Gastroesophageal sphincter (tissue), 4 donors: ENCODE measurements at regions not wholly inside any gene's neighbourhood (a gene's known extent, or its start where the extent isn't known, plus 50 kb on each side); places are given as distances from the start of the nearest gene placed in this dataset.
"Not testable (repeated sequence)": the region's sequence is repeated elsewhere in the genome, so short reads cannot be mapped to it uniquely, and the experiment has no call there.

ENCODE experiments used
- ATAC-seq: fragments of 150-250 bp; one replicate; pipeline ENCODE4 v1.9.1; 2016; ENCODE audit warnings: mild to moderate bottlenecking, moderate library complexity
- H3K27ac ChIP-seq, 4 donors: fragments of 200-600 bp; sonication (generic) in 3 of 4; 1 replicate in 3 of 4; 2 replicates in 1 of 4; pipeline ENCODE4 v1.5.1; 2016 to 2019
- H3K27me3 ChIP-seq: fragments of 200-600 bp; sonication (generic); one replicate; pipeline ENCODE4 v1.5.1; 2019
- H3K36me3 ChIP-seq, 2 donors: fragments of 200-600 bp; sonication (generic); one replicate each; pipeline ENCODE4 v1.5.1; 2019; ENCODE audit warnings: control low read depth in 1 of 2
- H3K4me1 ChIP-seq, 3 donors: fragments of 200-600 bp; sonication (generic); 1 replicate in 2 of 3; 2 replicates in 1 of 3; pipeline ENCODE4 v1.5.1; 2016 to 2019; ENCODE audit warnings: control low read depth in 2 of 3
- H3K4me3 ChIP-seq, 2 donors: fragments of 200-600 bp; sonication (generic); one replicate each; pipeline ENCODE4 v1.5.1; 2019; ENCODE audit warnings: mild to moderate bottlenecking in 1 of 2, moderate library complexity in 1 of 2
- H3K9me3 ChIP-seq, 3 donors: fragments of 200-600 bp; sonication (generic); one replicate each; pipeline ENCODE4 v1.5.1; 2017 to 2019; ENCODE audit warnings: control low read depth in 2 of 3
- EP300 ChIP-seq: sonication (generic); formaldehyde crosslinking; IDR thresholded peaks from one replicate; pipeline ENCODE4 v1.6.1; 2017; ENCODE audit warnings: antibody characterized with exemption, mild to moderate bottlenecking
- POLR2A ChIP-seq, 2 donors: fragments of 450-650 bp; IDR thresholded peaks; one replicate each; pipeline ENCODE4 v1.6.1; 2017; ENCODE audit warnings: antibody characterized with exemption in 2 of 2, mild to moderate bottlenecking in 2 of 2, moderate library complexity in 1 of 2
- POLR2AphosphoS5 ChIP-seq: sonication (generic); formaldehyde crosslinking; IDR thresholded peaks from one replicate; pipeline ENCODE4 v1.6.1; 2017; ENCODE audit warnings: antibody characterized with exemption
- WGBS, 2 donors: methylation state at CpG; one replicate each; pipeline ENCODE4 v1.1.5; 2018; ENCODE audit warnings: low coverage in 1 of 2; 5-methylcytosine and 5-hydroxymethylcytosine counted together
- TF ChIP-seq, protein P1 (sequence below), 4 experiments: fragments of 200-600 bp in 2 of 4; fragments of 450-650 bp in 2 of 4; sonication (generic) in 1 of 4; IDR thresholded peaks; one replicate each; pipeline ENCODE4 v1.5.1; 2017 to 2019; ENCODE audit warnings: antibody characterized with exemption in 4 of 4, mild to moderate bottlenecking in 2 of 4, moderate library complexity in 2 of 4

DNA sequence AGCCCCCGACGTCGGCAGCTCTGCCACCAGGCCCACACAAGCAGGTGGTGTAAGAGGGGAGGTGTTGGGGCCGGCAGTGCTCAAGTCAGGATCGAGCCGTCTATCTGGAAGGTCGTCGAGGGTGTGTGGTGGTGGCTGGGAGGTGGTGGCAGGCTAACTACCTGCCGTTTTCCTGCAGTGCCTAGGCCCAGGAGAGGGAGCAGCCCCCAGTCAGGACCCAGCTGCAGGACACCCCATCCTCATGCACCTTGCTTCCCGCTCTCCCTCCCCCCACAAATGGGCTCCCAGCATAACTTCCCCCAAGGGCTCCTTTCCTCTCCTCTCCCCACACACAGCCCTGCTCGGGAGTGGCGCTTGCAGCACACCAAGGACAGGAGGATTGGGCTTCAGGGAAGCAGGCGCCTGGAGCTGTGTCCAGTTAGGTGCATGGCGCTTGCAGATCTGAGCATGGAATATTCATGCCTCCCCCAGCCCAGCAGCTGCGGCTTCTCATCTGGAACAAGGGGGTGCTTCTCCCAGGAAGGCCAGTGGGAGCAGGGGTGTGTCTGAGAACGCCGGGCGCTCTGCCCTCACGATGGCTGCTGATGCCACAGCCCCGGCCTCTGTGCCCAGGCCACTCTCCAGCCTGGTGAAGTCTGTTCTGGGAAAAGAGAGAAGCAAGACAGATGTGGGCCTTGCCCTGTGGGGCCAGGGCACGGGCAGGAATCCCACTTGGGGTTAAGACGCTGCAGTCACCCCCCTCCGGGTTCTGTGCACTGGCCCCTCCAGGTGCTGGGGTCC lies 127.7 kb downstream of the IGLL1 start:
- H3K4me1 ChIP-seq = no peaks in the 10 kb centered on the region
- H3K9me3 ChIP-seq = no peaks in the 10 kb centered on the region
- H3K27ac ChIP-seq = no peak overlapping the region
- no peak for ATAC-seq
- no peaks in the 10 kb centered on the region for H3K36me3 ChIP-seq
- peaks cover 20% of the 10 kb centered on the region for H3K27me3 ChIP-seq
- WGBS, 2 donors = 69% methylated on average over 5 of the region's 23 CpGs; no CpG with 5 or more reads in 1 of the 2 donors
- TF ChIP-seq, protein P1, sequence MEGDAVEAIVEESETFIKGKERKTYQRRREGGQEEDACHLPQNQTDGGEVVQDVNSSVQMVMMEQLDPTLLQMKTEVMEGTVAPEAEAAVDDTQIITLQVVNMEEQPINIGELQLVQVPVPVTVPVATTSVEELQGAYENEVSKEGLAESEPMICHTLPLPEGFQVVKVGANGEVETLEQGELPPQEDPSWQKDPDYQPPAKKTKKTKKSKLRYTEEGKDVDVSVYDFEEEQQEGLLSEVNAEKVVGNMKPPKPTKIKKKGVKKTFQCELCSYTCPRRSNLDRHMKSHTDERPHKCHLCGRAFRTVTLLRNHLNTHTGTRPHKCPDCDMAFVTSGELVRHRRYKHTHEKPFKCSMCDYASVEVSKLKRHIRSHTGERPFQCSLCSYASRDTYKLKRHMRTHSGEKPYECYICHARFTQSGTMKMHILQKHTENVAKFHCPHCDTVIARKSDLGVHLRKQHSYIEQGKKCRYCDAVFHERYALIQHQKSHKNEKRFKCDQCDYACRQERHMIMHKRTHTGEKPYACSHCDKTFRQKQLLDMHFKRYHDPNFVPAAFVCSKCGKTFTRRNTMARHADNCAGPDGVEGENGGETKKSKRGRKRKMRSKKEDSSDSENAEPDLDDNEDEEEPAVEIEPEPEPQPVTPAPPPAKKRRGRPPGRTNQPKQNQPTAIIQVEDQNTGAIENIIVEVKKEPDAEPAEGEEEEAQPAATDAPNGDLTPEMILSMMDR (IDR thresholded peaks at IDR 0.05) = no peak
- no peak for TF ChIP-seq POLR2A (IDR thresholded peaks at IDR 0.05)
- TF ChIP-seq EP300 = no peak
- no peak for TF ChIP-seq POLR2AphosphoS5
- no peak overlapping the region for H3K4me3 ChIP-seq

DNA sequence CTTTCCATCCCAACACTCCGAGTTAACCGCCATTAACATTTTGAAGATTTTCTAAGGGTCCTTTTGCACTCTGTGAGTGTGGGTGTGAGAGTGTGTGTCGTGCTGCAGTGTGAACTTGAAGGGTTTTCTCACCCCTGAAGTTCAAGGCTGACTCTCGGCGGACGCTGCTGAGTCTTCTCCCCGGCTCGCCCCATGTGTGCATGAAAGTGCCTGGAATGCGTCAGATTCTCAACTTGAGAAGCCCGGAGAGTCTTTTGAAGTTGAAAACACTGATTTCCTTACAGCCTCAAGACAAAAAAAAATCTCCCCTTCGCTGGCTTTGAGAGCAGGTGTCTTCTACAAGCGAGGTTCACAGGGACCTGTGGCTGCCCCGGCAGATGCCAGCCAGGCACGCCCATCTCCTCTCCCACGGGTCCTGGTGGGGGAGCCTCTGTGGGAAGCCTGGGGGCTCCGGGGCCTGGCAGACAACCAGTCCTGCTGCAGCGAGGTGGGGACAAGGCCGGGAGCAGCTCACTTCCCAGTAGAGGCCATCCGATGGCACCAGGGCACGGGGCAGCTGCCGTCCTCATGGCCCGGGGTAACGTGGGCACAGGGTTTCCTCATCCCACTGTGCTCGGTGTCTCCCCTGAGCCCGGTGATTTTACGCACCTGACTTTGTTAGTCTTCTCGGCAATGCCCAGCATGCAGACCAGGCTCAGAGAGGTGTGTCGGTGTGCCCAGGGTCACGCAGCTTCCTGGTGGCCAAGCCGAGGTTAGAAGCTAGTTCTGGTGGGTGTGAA lies 128.4 kb downstream of the IGLL1 start:
- not testable (repeated sequence) for H3K9me3 ChIP-seq, ATAC-seq, H3K36me3 ChIP-seq, H3K27ac ChIP-seq, H3K4me1 ChIP-seq, H3K4me3 ChIP-seq
- 56 to 67% methylated on average over 2 to 16 of the region's 30 CpGs for WGBS, 2 donors
- peaks cover 12% of the 10 kb centered on the region for H3K27me3 ChIP-seq

DNA sequence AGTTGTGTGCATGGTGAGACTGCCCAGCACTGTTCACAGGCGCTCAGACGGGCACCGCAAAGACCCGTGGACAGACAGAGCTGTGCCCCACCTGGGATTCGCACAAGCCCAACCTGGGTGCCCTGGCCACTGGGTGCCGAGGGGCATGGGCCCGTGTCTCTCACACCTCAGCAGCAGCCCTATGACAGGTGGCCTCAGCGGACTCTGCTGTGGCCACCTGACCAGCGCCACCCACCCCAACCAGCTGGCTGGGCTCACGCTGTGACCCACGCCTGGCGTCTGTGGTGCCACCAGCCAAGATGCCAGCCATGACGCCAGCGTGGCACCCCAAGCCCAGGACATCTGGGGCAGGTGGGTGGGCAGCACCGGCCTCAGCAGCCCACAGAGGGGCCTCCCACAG lies 129.3 kb downstream of the IGLL1 start:
- H3K4me1 ChIP-seq, ATAC-seq, H3K36me3 ChIP-seq, H3K4me3 ChIP-seq, H3K27ac ChIP-seq, H3K27me3 ChIP-seq: not testable (repeated sequence)
- WGBS, 2 donors = no CpG with 5 or more reads among the region's 15 CpGs
- H3K9me3 ChIP-seq = peaks cover 0 to 12% (median 0%) of the 10 kb centered on the region in 3 donors

DNA sequence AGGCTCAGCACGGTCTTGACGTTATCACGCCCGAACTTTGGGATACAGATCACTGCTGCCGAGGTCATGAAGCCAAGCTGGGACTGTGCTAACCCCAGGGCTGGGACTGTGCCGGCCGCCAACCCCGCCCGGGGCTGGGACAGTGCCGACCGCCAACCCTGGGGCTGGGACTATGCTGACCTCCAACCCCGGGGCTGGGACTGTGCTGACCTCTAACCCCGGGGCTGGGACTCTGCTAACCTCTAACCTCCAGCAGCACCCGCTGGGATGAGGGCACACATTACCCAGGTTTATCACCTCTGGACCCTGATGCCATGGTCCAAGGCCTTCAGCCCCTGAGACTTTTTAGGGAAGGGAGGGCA lies 129.7 kb downstream of the IGLL1 start:
- Histone ChIP-seq H3K36me3 (no peaks in the 10 kb centered on the region), H3K27ac (no peak overlapping the region), H3K4me1 (no peaks in the 10 kb centered on the region), H3K4me3 (no peak overlapping the region), H3K9me3 (peaks cover 0 to 15% (median 0%) of the 10 kb centered on the region in 3 donors), H3K27me3 (peaks cover 9% of the 10 kb centered on the region)
- TF ChIP-seq, protein P1 (IDR thresholded peaks at IDR 0.05) = no peak
- TF ChIP-seq POLR2AphosphoS5 (no peak), POLR2A (IDR thresholded peaks at IDR 0.05) (no peak), EP300 (no peak)
- WGBS, 2 donors = no CpG with 5 or more reads among the region's 14 CpGs
- no peak for ATAC-seq

DNA sequence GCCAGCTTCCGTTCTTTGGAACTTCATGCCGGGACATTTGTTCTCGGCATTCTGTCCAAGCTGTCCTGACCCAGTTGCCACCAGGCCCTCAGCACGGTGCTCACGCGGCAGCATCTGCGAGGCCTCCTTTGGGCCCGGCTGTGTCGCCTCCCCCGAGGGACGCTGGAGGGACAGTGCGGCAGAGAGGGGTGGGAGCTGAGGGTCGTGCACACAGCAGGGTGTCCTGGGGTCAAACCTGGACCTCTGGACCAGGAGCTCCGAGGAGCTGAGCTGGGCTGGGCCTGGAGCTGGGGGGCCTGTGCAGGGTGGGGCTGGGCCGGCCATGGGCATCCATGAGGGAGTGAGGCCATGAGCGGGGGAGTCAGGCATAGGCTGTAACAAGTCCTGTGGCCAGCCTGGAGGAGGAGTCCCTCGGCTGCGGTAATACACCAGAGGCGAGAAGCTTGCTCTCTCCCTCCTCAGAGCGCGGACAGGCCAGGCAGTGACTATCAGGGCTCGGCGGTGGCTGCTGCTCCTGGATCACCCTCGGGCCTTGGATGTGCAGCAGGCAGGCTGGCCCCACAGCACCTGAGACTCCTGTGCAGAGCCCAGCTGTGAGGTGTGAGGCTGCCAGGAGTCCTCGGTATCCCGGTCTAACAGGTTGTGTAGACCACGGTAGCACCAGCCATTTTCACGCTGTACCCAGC lies 130.2 kb downstream of the IGLL1 start:
- not testable (repeated sequence) for ATAC-seq
- WGBS, 2 donors = no CpG with 5 or more reads among the region's 28 CpGs

DNA sequence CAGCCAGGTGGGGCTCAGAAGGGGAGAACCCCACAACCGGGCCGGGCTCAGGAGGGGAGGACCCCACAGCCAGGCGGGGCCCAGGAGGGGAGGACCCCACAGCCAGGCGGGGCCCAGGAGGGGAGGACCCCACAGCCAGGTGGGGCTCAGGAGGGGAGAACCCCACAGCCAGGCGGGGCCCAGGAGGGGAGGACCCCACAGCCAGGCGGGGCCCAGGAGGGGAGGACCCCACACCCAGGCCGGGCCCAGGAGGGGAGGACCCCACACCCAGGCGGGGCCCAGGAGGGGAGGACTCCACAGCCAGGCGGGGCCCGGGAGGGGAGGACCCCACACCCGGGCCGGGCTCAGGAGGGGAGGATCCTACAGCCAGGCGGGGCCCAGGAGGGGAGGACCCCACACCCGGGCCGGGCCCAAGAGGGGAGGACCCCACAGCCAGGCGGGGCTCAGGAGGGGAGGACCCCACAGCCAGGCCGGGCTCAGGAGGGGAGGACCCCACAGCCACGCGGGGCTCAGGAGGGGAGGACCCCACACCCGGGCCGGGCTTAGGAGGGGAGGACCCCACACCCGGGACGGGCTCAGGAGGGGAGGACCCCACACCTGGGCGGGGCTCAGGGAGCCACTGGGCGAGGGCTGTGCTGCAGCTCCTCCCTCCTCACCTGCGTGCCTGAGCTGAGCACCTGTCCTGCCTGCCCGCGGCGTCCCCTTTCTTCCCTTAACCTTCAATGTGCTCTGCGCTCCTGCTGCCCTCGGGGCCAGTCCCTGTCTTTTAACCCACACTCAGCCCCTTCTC lies 131.4 kb downstream of the IGLL1 start:
- ATAC-seq, H3K4me1 ChIP-seq, H3K27ac ChIP-seq, H3K27me3 ChIP-seq, H3K4me3 ChIP-seq, H3K36me3 ChIP-seq: not testable (repeated sequence)
- 78% methylated on average over 6 of the region's 31 CpGs; no CpG with 5 or more reads in 1 of the 2 donors for WGBS, 2 donors
- H3K9me3 ChIP-seq = peaks cover 0 to 15% (median 0%) of the 10 kb centered on the region in 3 donors

More for the DNA sequence above, 130.2 kb downstream of the IGLL1 start:
- not testable (repeated sequence) for H3K27me3 ChIP-seq, H3K27ac ChIP-seq, H3K4me3 ChIP-seq, H3K4me1 ChIP-seq, H3K36me3 ChIP-seq
- peaks cover 0 to 15% (median 0%) of the 10 kb centered on the region in 3 donors for H3K9me3 ChIP-seq
